GM19467 (cell line): ENCODE measurements at regions not wholly inside any gene's neighbourhood (a gene's known extent, or its start where the extent isn't known, plus 50 kb on each side); places are given as distances from the start of the nearest gene placed in this dataset.
"Not testable (repeated sequence)": the region's sequence is repeated elsewhere in the genome, so short reads cannot be mapped to it uniquely, and the experiment has no call there.

Experiments
- ATAC-seq: cut with Tn5 transposase; IDR thresholded peaks from one replicate; pipeline ENCODE4 v1.9.1; 2021; ENCODE audit warnings: mild to moderate bottlenecking, moderate library complexity; ENCODE audit not compliant: unreplicated experiment

DNA sequence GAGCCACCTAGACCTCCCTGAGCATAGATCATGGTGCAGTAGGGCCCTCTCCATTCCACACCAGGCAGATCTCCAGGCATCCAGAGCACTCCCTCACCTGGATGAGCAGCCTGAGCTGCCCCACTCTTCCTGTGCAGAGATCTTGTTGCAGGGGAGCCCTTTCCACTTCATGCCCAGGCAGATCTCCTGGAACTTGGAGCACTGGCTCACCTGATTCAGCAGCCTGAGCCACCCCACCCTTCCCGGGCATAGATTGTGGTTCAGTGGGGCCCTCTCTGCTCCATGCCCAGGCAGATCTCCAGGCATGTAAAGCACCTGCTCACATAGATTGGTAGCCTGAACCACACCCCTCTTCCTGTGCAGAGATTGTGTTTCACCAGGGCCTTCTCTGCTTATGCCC, 78.0 kb downstream of the SEC16B start:
- no peak for ATAC-seq

DNA sequence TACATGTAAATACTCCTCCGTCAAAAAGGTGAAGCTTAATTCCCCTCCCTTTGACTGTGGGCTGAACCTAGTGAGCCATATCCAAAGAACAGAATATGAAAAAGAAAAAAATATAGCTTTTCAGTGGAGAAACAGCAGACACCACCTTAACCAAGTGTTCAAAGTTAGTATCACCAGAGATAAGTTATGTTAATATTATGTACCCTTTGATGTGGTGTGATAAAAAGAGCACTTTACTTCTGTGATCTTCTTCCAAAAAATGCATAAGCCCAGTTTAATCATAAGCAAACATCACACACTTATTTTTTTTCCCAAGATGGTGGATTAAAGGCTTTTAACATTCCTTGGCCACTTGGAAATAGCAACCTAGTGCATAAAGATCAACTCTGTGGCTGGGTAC, 79.4 kb downstream of the SEC16B start:
- ATAC-seq, result no peak

- ATAC-seq, result no peak
These were observed 85.3 kb downstream of the SEC16B start for GRCh38 chr1:177884479-177885021.

GRCh38 chr1:177883581-177883980, 86.3 kb downstream of the SEC16B start:
- no peak for ATAC-seq

GRCh38 chr1:177880339-177880891, 89.4 kb downstream of the SEC16B start:
- no peak for ATAC-seq

DNA sequence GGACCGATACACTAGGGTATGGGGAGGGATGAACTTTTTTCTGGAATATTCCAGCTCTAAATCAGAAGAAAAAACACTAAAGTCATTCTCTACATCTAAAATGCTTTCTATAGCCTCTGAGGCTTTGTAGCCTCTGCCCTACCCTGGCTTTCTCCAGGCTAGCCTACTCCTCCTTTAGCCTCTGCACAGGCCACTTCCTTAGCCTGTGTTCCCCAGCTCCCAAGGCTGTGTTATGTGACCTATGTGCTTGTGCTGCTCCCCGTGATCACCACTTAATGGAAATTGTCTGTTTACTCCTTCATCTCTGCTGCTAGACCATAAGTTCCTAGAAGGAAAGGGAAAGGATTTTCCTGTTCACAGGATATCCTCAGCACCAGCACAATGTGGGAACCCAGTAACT, 92.8 kb downstream of the SEC16B start:
- ATAC-seq, result no peak

DNA sequence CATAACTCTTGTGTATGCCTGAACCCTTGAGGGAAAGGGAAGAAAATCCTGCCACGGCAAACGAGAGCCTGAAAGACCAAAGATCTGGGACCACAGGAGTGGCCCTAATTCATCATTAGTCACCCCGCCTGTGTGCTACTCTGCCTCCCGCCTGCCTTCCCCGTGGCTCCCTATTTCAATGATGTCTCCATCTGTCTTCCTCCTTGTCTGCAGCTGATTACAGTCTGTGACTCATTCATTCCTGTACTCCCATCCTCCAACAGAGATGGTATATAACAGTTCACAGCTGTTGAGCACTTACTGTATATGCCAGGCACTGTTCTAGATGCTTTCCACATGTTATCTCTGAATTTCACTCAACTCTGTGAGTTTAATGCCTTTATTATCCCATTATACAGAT, 96.6 kb downstream of the SEC16B start:
- ATAC-seq, result no peak

GRCh38 chr1:177872308-177872900, 97.5 kb downstream of the SEC16B start:
- no peak for ATAC-seq

GRCh38 chr1:177871613-177872307, 98.1 kb downstream of the SEC16B start:
- ATAC-seq, result no peak

- ATAC-seq, result no peak
These were observed 100.3 kb downstream of the SEC16B start for GRCh38 chr1:177869586-177869985.

- ATAC-seq, result not testable (repeated sequence)
These were observed 100.8 kb downstream of the SEC16B start for GRCh38 chr1:177869011-177869410.

DNA sequence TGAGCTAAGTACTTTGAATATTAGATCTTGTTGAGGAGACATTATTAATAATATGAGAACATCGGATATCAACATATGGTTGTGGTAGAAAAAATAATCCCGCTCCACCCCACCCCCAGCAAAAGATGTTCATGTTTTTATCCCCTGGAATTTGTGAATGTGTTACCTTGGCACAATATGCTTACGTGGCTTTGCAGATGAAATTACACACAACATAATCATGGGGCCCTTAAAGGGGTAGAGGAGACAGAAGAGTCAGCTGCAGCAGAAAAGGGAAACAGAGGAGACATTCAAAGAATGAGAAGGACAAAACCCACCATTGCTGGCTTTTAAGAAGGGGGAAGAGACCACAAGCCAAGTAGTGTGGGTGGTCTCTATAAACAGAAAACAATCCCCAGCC, 104.1 kb downstream of the SEC16B start:
- no peak for ATAC-seq

- ATAC-seq, result no peak
These were observed 105.1 kb downstream of the SEC16B start for GRCh38 chr1:177864538-177865305.

GRCh38 chr1:177863796-177864195, 106.1 kb downstream of the SEC16B start:
- no peak for ATAC-seq

DNA sequence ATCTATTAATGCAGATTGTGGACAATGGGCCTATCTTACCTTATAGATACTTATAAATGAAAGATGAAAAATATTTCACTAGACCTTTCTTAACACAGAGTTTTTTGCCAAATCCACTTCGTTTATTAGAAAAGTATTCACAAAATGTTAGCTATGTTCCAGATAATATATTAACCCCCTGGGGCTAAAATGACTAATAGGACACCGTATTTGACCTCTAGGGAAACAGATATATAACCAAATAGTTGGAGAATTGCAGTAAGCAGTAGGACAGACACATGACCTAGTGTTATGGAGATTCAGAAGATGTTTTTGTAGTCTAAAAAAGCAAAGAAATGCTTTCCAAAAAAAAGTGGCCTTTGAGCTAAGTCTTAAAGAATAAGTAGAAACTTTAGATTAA, 106.9 kb downstream of the SEC16B start:
- no peak for ATAC-seq

DNA sequence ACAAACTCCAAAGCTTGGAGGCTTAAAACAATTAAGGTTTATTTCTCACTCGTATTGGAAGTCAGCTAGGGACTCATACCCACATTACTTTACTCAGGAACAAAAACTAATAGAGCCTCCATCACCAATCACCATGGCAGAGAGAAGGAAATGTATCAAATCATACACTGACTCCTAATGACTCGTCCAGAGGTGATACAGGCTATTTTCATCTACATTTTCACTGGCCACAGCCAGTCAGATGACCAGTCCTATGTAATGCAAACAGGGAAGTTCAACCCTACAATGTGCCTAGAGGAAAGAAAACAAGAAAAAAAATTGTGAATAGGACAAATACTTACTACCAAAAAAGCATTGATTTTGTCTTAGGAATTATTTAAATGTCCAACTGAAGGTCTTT, 110.3 kb downstream of the SEC16B start:
- ATAC-seq, result no peak

DNA sequence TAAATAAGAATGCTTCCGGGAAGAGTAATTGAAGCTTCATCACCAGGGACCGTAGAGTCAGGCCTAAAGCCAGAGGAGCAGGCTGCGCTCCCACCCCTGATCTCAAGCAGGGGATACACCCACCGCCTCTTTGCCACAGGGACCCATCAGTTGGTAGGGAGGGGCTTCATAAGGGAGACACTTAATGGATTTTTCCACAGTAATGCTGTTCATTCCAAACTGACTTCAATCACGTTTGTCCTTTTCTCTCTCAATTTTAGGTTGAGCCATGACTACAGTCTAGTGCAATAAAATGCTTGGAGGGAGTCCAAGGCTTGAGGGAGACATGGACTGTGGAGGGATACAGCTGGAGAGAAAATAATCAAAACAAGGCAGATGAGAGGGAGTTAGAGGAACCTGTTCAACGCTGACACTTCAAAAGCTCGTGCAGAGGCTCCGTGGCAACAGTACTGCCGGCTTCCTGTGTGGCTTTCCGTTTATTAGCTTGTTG, 111.5 kb downstream of the SEC16B start:
- no peak for ATAC-seq

DNA sequence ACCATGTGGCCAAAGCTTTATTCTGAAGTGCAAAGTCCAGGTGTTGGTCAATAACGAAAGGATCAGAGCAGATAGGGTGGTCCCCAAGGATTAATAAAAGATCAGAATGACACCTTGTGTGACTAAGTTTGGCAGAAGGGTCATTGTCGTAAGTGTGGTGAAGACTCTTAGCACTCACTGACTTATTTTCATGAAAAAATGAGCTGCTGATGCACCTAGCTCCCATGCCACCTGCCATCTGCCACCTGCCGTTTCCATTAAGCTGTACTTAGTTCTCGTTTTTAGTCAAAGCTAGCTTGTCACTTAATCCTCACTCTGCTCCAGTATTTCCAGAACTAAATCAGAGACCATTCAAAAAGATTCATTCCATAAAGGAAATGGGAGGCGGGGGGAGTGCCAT, 112.6 kb downstream of the SEC16B start:
- no peak for ATAC-seq

- ATAC-seq, result no peak
These were observed 114.9 kb downstream of the SEC16B start for GRCh38 chr1:177854951-177855350.

DNA sequence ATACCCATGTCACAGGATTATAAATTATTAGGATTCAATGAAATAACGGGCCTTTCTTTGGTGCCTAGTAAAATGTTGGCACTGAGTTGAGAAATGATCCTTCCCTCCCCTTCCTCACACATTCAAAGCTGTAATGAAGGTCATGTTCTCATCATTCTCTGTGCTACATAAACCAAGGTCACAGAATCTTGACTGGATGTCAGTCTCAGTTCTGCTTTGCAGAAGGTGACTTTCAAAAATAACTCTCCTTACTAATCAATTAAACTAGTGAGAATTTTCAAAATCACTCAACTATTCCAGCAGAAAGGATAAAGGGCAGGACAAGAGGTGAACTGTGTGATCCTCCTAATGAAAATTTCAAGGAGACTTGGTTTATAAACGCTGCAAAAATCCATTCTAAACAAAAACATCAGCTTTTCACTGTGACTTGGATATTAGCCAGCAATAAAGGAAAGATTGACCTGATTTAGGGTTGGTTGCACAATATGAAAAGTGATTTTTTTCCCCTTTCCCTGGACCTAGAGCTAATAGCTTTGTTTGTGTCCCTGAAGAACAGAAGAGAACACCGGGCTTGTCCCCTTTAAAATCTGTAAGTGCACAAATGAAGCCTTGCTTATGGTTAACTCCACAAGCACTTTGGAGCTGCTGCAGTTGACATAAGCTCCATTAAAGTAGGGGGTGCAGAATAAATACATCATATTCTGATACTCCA, 120.1 kb downstream of the SEC16B start:
- ATAC-seq, result no peak

DNA sequence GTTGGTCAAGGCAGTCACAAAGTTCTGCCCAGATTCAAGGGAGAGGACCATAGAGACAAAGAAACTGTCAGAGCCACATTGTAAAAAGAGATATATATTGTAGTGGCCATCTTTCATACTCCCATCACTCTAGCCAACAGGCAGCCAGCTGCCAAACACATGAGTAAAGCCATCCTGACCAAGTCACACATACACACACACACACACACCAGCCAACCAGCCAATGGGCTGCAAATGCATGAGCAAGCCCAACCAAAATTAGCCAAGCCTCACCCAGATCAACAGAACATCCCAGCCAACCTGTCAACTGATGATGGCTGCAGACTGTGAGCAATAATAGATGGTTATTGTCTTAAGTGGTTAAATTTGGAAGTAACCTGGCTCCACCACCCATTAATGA, 120.7 kb downstream of the SEC16B start:
- ATAC-seq, result no peak
